HEK293T (cell line): ENCODE measurements at regions not wholly inside any gene's neighbourhood (a gene's known extent, or its start where the extent isn't known, plus 50 kb on each side); places are given as distances from the start of the nearest gene placed in this dataset.
"Not testable (repeated sequence)": the region's sequence is repeated elsewhere in the genome, so short reads cannot be mapped to it uniquely, and the experiment has no call there.

Experiments used
- ARNT ChIP-seq: fragments of 450-650 bp; IDR thresholded peaks from 2 replicates; pipeline ENCODE4 v1.6.1; 2017; ENCODE audit warnings: mild to moderate bottlenecking
- BHLHE40 ChIP-seq: fragments of 450-650 bp; IDR thresholded peaks from 2 replicates; pipeline ENCODE4 v1.6.1; 2016; ENCODE audit warnings: mild to moderate bottlenecking, moderate library complexity, borderline replicate concordance
- ELF4 ChIP-seq: fragments of 450-650 bp; IDR thresholded peaks from 2 replicates; pipeline ENCODE4 v1.6.1; 2017; ENCODE audit warnings: antibody characterized with exemption
- FOXA1 ChIP-seq: fragments of 450-650 bp; IDR thresholded peaks from 2 replicates; pipeline ENCODE4 v1.6.1; 2016; ENCODE audit warnings: mild to moderate bottlenecking
- FOXM1 ChIP-seq: fragments of 450-650 bp; IDR thresholded peaks from 2 replicates; pipeline ENCODE4 v1.6.1; 2017; ENCODE audit warnings: mild to moderate bottlenecking, borderline replicate concordance
- HDGF ChIP-seq: fragments of 450-650 bp; IDR thresholded peaks from 2 replicates; pipeline ENCODE4 v1.6.1; 2017; ENCODE audit warnings: antibody characterized with exemption, borderline replicate concordance
- L3MBTL2 ChIP-seq: fragments of 450-650 bp; conservative IDR thresholded peaks from 2 replicates; pipeline ENCODE4 v1.6.1; 2016; ENCODE audit warnings: mild to moderate bottlenecking
- LEF1 ChIP-seq: fragments of 450-650 bp; IDR thresholded peaks from 2 replicates; pipeline ENCODE4 v1.6.1; 2017; ENCODE audit warnings: mild to moderate bottlenecking, borderline replicate concordance
- PKNOX1 ChIP-seq: fragments of 450-650 bp; IDR thresholded peaks from 2 replicates; pipeline ENCODE4 v1.6.1; 2016
- SP1 ChIP-seq: fragments of 450-650 bp; IDR thresholded peaks from 2 replicates; pipeline ENCODE4 v1.6.1; 2017
- SUZ12 ChIP-seq: fragments of 450-650 bp; IDR thresholded peaks from 2 replicates; pipeline ENCODE4 v1.6.1; 2016; ENCODE audit warnings: mild to moderate bottlenecking
- TARDBP ChIP-seq: fragments of 450-650 bp; IDR thresholded peaks from 2 replicates; pipeline ENCODE4 v1.6.1; 2016
- ZNF384 ChIP-seq: fragments of 450-650 bp; IDR thresholded peaks from 2 replicates; pipeline ENCODE4 v1.6.1; 2016

GRCh38 chr13:103599870-103600269 lies 533.7 kb upstream of the SLC10A2 start:
- TF ChIP-seq SUZ12, BHLHE40, ARNT, L3MBTL2, FOXM1, LEF1, SP1, ZNF384, FOXA1, HDGF, PKNOX1, ELF4, TARDBP: not testable (repeated sequence)
